Transverse colon (tissue), 4 donors: ENCODE measurements at regions not wholly inside any gene's neighbourhood (a gene's known extent, or its start where the extent isn't known, plus 50 kb on each side); places are given as distances from the start of the nearest gene placed in this dataset.

Experiments used
- CTCF ChIP-seq, 5 experiments: fragments of 200-600 bp in 3 of 5; fragments of 450-650 bp in 2 of 5; sonication (generic) in 3 of 5; IDR thresholded peaks; 1 replicate in 2 of 5; 2 replicates in 3 of 5; pipeline ENCODE4 v1.5.1; 2016 to 2017; ENCODE audit warnings: antibody characterized with exemption in 5 of 5, inconsistent platforms in 3 of 5, mild to moderate bottlenecking in 2 of 5, moderate library complexity in 1 of 5
- EP300 ChIP-seq: sonication (generic); formaldehyde crosslinking; IDR thresholded peaks from one replicate; pipeline ENCODE4 v1.6.1; 2017; ENCODE audit warnings: antibody characterized with exemption, low read depth
- POLR2A ChIP-seq: fragments of 450-650 bp; IDR thresholded peaks from one replicate; pipeline ENCODE4 v1.6.1; 2016; ENCODE audit warnings: antibody characterized with exemption, mild to moderate bottlenecking, moderate library complexity
- POLR2AphosphoS5 ChIP-seq, 3 donors: sonication (generic); formaldehyde crosslinking; IDR thresholded peaks; one replicate each; pipeline ENCODE4 v1.6.1; 2016; ENCODE audit warnings: antibody characterized with exemption in 3 of 3

DNA sequence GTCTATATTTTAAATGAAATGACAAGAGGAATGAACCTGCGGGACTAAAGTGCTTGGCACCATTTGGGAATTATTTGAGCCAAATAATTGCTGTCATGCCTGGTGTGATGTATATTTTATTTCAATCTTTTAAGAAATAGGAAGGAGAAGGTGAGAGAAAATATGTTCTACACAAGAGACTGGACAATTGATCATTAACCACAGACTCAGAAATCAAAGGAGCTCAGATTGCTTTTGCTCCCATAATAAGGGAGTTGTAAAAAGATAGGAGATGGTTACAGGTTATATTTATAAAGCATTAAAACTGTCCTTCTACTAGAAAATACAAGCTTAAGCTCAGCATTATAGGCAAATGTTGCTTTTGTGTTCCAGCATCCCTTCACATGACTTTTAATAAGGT, 515.2 kb upstream of the SULF2 start:
- TF ChIP-seq CTCF (IDR thresholded peaks at IDR 0.05): no peak
- TF ChIP-seq POLR2AphosphoS5 (IDR thresholded peaks at IDR 0.05): no peak
- TF ChIP-seq POLR2A: no peak
- TF ChIP-seq EP300: no peak
